Astrocyte (in vitro differentiated cells and primary cell): ENCODE measurements at regions not wholly inside any gene's neighbourhood (a gene's known extent, or its start where the extent isn't known, plus 50 kb on each side); places are given as distances from the start of the nearest gene placed in this dataset.

Source experiments
- DNase-seq: peaks from one replicate; pipeline ENCODE4 v3.0.0-alpha.2; 2010; ENCODE audit warnings: low read depth
- FAIRE-seq: peaks from 2 replicates; lab custom pipeline; 2011; peaks lifted over from hg19 to GRCh38; lab: Jason Lieb, UNC
- H2AFZ ChIP-seq: 2 replicates; pipeline ENCODE4 v1.6.0; 2012; ENCODE audit warnings: low read depth, low read length, inconsistent platforms
- H3K27ac ChIP-seq: 2 replicates; pipeline ENCODE4 v1.5.1; 2011; ENCODE audit warnings: low read depth, low read length, inconsistent platforms
- H3K27me3 ChIP-seq: 2 replicates; pipeline ENCODE4 v1.6.0; 2011; ENCODE audit warnings: low read length, inconsistent platforms; ENCODE audit not compliant: insufficient read depth
- H3K36me3 ChIP-seq: 2 replicates; pipeline ENCODE4 v1.5.1; 2011; ENCODE audit warnings: low read length, inconsistent platforms; ENCODE audit not compliant: insufficient read depth
- H3K4me1 ChIP-seq: 2 replicates; pipeline ENCODE4 v1.5.1; 2011; ENCODE audit warnings: low read length, inconsistent platforms; ENCODE audit not compliant: insufficient read depth
- H3K4me2 ChIP-seq: 2 replicates; pipeline ENCODE4 v1.6.0; 2012; ENCODE audit warnings: low read length, inconsistent platforms
- H3K4me3 ChIP-seq: 2 replicates; pipeline ENCODE4 v1.5.1; 2011; ENCODE audit warnings: low read depth, mild to moderate bottlenecking, low read length, inconsistent platforms; ENCODE audit not compliant: insufficient read depth
- H3K79me2 ChIP-seq: 2 replicates; pipeline ENCODE4 v1.6.0; 2012; ENCODE audit warnings: mild to moderate bottlenecking, low read length, inconsistent platforms; ENCODE audit not compliant: insufficient read depth
- H3K9ac ChIP-seq: 2 replicates; pipeline ENCODE4 v1.6.0; 2012; ENCODE audit warnings: mild to moderate bottlenecking, low read length, inconsistent platforms
- H3K9me3 ChIP-seq: 2 replicates; pipeline ENCODE4 v1.5.1; 2012; ENCODE audit warnings: low read depth, mild to moderate bottlenecking, low read length, inconsistent platforms; ENCODE audit not compliant: insufficient read depth
- H4K20me1 ChIP-seq: 2 replicates; pipeline ENCODE4 v1.6.0; 2012; ENCODE audit warnings: low read length, inconsistent platforms; ENCODE audit not compliant: insufficient read depth
- H3K27ac Mint-ChIP-seq: one replicate; pipeline ENCODE4 v1.8.0; 2021; ENCODE audit warnings: mild to moderate bottlenecking, mixed read lengths; ENCODE audit not compliant: unreplicated experiment
- H3K27me3 Mint-ChIP-seq: one replicate; pipeline ENCODE4 v1.8.0; 2021; ENCODE audit warnings: low read depth, mixed read lengths; ENCODE audit not compliant: unreplicated experiment
- H3K36me3 Mint-ChIP-seq: one replicate; pipeline ENCODE4 v1.8.0; 2021; ENCODE audit warnings: low read depth, mixed read lengths; ENCODE audit not compliant: unreplicated experiment
- H3K4me1 Mint-ChIP-seq: one replicate; pipeline ENCODE4 v1.8.0; 2021; ENCODE audit warnings: low read depth, mixed read lengths; ENCODE audit not compliant: unreplicated experiment
- H3K4me3 Mint-ChIP-seq: one replicate; pipeline ENCODE4 v1.8.0; 2021; ENCODE audit warnings: mild to moderate bottlenecking, moderate library complexity, mixed read lengths; ENCODE audit not compliant: unreplicated experiment
- H3K9me3 Mint-ChIP-seq: one replicate; pipeline ENCODE4 v1.8.0; 2021; ENCODE audit warnings: mild to moderate bottlenecking, mixed read lengths; ENCODE audit not compliant: unreplicated experiment
- EZH2 ChIP-seq: IDR thresholded peaks from 2 replicates; pipeline ENCODE4 v1.6.1; 2012; ENCODE audit warnings: mild to moderate bottlenecking, low read length, inconsistent platforms; ENCODE audit not compliant: insufficient read depth
- TF ChIP-seq, protein P1 (sequence below): IDR thresholded peaks from 2 replicates; pipeline ENCODE4 v1.5.1; 2011; ENCODE audit warnings: low read depth, mild to moderate bottlenecking, inconsistent platforms, low read length, moderate library complexity; ENCODE audit not compliant: insufficient read depth

DNA sequence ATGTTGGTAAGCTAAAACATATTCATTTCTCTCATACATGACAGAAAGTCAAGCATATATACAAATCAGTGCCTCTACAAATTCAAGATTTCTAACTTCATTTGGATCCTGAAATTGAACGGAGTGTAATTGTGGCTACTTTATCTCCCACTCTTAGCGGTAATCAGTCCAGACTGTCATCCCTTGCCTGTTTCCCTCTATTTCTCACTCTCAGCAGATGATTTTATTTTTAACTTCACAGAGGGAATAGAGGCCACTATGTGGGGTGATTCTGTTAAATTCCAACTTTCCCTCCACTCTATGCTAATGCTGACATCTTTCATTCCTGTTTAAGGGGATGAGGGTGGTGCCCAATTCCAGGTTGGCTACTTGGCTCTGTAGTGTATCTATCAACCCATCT lies 153.8 kb upstream of the KCNN2 start:
- H3K4me2 ChIP-seq: no peak overlapping the region
- FAIRE-seq (no peak), DNase-seq (no peak)
- H3K9me3 ChIP-seq: no peaks in the 10 kb centered on the region
- H3K27ac Mint-ChIP-seq: no peak overlapping the region
- H3K27me3 ChIP-seq: peaks cover 3% of the 10 kb centered on the region
- no peak overlapping the region for H3K4me3 Mint-ChIP-seq
- H3K27me3 Mint-ChIP-seq: no peaks in the 10 kb centered on the region
- H2AFZ ChIP-seq: no peak overlapping the region
- H3K9me3 Mint-ChIP-seq: no peaks in the 10 kb centered on the region
- no peaks in the 10 kb centered on the region for H3K79me2 ChIP-seq
- no peak overlapping the region for H3K27ac ChIP-seq
- no peaks in the 10 kb centered on the region for H3K36me3 ChIP-seq
- no peaks in the 10 kb centered on the region for H3K4me1 Mint-ChIP-seq
- no peaks in the 10 kb centered on the region for H4K20me1 ChIP-seq
- no peak overlapping the region for H3K4me3 ChIP-seq
- H3K4me1 ChIP-seq: no peaks in the 10 kb centered on the region
- no peaks in the 10 kb centered on the region for H3K36me3 Mint-ChIP-seq
- no peak for TF ChIP-seq EZH2
- TF ChIP-seq, protein P1, sequence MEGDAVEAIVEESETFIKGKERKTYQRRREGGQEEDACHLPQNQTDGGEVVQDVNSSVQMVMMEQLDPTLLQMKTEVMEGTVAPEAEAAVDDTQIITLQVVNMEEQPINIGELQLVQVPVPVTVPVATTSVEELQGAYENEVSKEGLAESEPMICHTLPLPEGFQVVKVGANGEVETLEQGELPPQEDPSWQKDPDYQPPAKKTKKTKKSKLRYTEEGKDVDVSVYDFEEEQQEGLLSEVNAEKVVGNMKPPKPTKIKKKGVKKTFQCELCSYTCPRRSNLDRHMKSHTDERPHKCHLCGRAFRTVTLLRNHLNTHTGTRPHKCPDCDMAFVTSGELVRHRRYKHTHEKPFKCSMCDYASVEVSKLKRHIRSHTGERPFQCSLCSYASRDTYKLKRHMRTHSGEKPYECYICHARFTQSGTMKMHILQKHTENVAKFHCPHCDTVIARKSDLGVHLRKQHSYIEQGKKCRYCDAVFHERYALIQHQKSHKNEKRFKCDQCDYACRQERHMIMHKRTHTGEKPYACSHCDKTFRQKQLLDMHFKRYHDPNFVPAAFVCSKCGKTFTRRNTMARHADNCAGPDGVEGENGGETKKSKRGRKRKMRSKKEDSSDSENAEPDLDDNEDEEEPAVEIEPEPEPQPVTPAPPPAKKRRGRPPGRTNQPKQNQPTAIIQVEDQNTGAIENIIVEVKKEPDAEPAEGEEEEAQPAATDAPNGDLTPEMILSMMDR: no peak
- H3K9ac ChIP-seq: no peak overlapping the region

- H3K4me1 Mint-ChIP-seq: no peaks in the 10 kb centered on the region
- no peak overlapping the region for H3K9ac ChIP-seq
- H3K27me3 ChIP-seq: peaks cover 3% of the 10 kb centered on the region
- no peaks in the 10 kb centered on the region for H3K9me3 Mint-ChIP-seq
- no peak overlapping the region for H3K4me3 Mint-ChIP-seq
- no peaks in the 10 kb centered on the region for H4K20me1 ChIP-seq
- no peaks in the 10 kb centered on the region for H3K4me1 ChIP-seq
- H3K36me3 ChIP-seq: no peaks in the 10 kb centered on the region
- DNase-seq: no peak
- no peak for TF ChIP-seq EZH2
- TF ChIP-seq, protein P1: no peak
- no peaks in the 10 kb centered on the region for H3K9me3 ChIP-seq
- no peak overlapping the region for H3K27ac Mint-ChIP-seq
- no peak overlapping the region for H2AFZ ChIP-seq
- no peak for FAIRE-seq
- no peak overlapping the region for H3K4me3 ChIP-seq
- H3K27ac ChIP-seq: no peak overlapping the region
- no peak overlapping the region for H3K4me2 ChIP-seq
- no peaks in the 10 kb centered on the region for H3K36me3 Mint-ChIP-seq
- H3K79me2 ChIP-seq: no peaks in the 10 kb centered on the region
- no peaks in the 10 kb centered on the region for H3K27me3 Mint-ChIP-seq
Observed at GRCh38 chr5:114208588-114208987, 153.3 kb upstream of the KCNN2 start.

DNA sequence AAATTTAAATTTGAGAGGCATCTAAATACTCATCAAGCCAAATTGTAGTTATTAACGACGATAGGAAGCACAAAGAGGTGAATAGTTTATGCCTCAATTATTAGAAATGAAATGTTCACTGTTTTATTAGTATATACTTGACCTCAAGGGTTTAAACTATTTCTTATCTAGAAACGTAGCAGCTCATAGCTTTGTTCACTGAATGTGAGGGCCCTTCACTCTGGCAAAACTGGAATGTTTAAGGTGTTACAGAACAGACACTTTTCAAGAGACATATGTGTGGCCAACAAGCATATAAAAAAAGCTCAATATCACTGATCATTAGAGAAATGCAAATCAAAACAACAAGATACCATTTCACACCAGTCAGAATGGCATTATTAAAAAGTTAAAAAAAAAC lies 151.2 kb upstream of the KCNN2 start:
- TF ChIP-seq, protein P1: no peak
- TF ChIP-seq EZH2: no peak
- no peaks in the 10 kb centered on the region for H3K4me1 ChIP-seq
- Mint-ChIP-seq H3K27ac (no peak overlapping the region), H3K9me3 (no peaks in the 10 kb centered on the region), H3K4me3 (no peak overlapping the region), H3K27me3 (no peaks in the 10 kb centered on the region), H3K4me1 (no peaks in the 10 kb centered on the region), H3K36me3 (no peaks in the 10 kb centered on the region)
- no peaks in the 10 kb centered on the region for H4K20me1 ChIP-seq
- H3K27me3 ChIP-seq: peaks cover 3% of the 10 kb centered on the region
- H3K4me2 ChIP-seq: no peak overlapping the region
- no peak overlapping the region for H3K27ac ChIP-seq
- H2AFZ ChIP-seq: no peak overlapping the region
- H3K4me3 ChIP-seq: no peak overlapping the region
- no peaks in the 10 kb centered on the region for H3K36me3 ChIP-seq
- DNase-seq: no peak
- H3K9me3 ChIP-seq: no peaks in the 10 kb centered on the region
- no peaks in the 10 kb centered on the region for H3K79me2 ChIP-seq
- no peak for FAIRE-seq
- H3K9ac ChIP-seq: no peak overlapping the region
